HFF-Myc (cell line): ENCODE measurements at regions not wholly inside any gene's neighbourhood (a gene's known extent, or its start where the extent isn't known, plus 50 kb on each side); places are given as distances from the start of the nearest gene placed in this dataset.

Experiments used
- DNase-seq: peaks from one replicate; pipeline ENCODE4 v3.0.0-alpha.2; 2011; ENCODE audit warnings: low read depth; ENCODE audit errors: extremely low read depth
- H3K4me3 ChIP-seq: replicated peaks from 2 replicates; pipeline ENCODE4 v1.5.1; 2011; ENCODE audit warnings: low read depth, mild to moderate bottlenecking, control low read depth, low read length
- TF ChIP-seq, protein P1 (sequence below): IDR thresholded peaks from 2 replicates; pipeline ENCODE4 v1.5.1; 2012; ENCODE audit warnings: mild to moderate bottlenecking, low read depth, low read length, control low read depth; ENCODE audit errors: missing control alignments

DNA sequence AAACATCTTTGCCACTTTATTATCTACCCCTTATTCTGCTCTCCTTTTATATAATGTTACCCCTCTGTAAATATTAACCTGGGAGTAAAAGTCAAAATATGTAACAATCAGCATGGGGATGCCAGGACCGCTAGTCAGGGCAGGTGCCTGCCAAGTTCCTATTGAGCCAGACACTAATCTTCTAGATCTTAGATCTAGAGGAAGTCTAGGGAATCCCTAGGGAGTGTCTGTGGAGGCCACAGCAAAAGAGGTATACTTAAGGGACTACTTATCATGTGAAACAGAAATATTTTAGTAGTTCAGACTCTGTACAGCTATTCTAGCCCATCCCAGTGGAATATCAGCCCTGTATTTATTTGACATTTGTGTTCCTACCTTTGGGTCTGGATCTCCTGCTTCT, 600.8 kb upstream of the CDH2 start:
- DNase-seq: no peak
- TF ChIP-seq, protein P1, sequence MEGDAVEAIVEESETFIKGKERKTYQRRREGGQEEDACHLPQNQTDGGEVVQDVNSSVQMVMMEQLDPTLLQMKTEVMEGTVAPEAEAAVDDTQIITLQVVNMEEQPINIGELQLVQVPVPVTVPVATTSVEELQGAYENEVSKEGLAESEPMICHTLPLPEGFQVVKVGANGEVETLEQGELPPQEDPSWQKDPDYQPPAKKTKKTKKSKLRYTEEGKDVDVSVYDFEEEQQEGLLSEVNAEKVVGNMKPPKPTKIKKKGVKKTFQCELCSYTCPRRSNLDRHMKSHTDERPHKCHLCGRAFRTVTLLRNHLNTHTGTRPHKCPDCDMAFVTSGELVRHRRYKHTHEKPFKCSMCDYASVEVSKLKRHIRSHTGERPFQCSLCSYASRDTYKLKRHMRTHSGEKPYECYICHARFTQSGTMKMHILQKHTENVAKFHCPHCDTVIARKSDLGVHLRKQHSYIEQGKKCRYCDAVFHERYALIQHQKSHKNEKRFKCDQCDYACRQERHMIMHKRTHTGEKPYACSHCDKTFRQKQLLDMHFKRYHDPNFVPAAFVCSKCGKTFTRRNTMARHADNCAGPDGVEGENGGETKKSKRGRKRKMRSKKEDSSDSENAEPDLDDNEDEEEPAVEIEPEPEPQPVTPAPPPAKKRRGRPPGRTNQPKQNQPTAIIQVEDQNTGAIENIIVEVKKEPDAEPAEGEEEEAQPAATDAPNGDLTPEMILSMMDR: no peak
- no peak overlapping the region for H3K4me3 ChIP-seq

DNA sequence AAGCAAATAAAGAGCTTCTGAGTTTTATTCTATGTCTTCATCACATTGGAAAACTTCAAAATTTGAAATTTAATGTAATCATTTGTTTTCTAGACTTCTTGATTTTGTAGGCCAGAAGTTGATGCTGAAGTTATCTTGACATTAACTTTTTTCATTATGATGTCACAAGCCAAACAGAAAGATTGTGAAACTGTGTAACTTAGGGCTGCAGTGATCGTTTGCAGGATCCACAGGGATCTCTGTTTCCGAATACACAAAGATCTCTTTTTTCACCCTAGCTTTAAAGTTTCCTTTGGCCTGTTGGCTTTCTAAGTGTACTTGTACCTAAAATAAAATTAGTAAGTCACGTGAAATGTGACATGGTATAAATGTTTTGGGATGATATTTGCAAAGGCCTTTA, 594.9 kb upstream of the CDH2 start:
- DNase-seq: no peak
- TF ChIP-seq, protein P1: no peak
- no peak overlapping the region for H3K4me3 ChIP-seq

DNA sequence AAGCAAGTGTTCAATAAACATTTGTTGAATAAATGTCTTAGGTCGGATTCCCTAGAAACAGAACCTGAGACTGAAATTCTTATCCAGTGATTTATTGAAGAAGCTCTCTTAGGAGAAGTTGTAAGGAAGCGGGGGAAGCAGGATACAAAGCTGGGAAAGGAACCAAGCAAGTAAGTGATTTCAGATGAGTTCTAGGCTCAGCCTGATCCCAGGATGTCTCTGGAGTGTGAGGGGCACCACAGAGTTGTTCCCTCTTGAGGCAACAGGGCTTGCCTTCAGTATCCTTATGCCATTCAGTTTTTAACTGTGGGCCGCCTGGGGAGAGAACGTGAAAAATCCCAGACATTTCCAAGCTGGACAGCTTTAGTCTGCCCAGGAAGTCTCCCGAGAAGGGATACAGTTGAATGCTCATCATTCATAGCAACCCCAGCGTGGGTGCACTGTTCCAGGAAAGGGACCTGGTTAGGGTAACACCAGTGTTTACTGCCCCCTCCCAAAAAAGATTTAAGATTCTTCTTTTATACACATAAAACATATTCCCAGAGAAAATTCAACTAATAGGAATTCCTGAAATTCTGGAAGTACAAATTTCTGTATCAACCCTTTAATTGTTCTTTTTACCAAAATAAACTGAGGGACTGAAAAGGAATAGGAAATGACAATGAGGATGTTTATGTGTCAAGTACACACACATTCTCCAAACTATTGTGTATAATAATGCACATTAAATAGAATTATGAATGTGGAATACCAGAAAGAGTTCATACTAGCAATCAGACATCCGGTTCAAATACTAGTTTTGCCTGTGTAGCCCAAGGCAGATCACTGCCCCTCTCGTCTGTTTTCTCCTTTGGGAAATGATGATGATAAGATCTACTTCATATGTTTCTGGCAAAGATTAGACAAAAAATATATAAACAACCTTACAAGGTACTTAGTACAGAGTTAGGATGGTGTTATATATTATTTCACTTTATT, 592.1 kb upstream of the CDH2 start:
- no peak overlapping the region for H3K4me3 ChIP-seq
- peak; percentile 7 for DNase-seq
- TF ChIP-seq, protein P1: no peak

DNA sequence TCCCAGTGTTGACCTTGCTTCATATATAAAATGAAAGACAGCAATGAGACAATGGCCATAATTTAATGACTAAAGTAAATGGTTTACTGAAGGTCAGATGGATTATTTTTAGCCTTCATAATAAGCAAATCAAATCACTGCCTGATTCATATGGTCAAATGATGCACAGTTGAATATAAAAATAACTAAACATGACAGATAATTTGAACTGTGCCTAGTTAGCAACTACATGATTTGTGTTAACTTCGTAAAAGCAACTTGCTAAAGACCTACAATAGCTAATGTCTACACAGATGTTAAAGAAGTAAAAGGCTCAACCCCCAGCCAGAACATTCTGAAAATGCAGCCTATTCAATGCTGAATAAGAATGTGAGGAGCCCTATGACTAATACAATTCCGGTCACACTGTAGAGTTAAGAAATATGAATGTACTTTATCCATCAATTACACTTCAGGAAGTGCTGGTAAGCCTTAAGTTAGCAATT, 590.8 kb upstream of the CDH2 start:
- H3K4me3 ChIP-seq: no peak overlapping the region
- peak; percentile 19 for DNase-seq
- TF ChIP-seq, protein P1: no peak

DNA sequence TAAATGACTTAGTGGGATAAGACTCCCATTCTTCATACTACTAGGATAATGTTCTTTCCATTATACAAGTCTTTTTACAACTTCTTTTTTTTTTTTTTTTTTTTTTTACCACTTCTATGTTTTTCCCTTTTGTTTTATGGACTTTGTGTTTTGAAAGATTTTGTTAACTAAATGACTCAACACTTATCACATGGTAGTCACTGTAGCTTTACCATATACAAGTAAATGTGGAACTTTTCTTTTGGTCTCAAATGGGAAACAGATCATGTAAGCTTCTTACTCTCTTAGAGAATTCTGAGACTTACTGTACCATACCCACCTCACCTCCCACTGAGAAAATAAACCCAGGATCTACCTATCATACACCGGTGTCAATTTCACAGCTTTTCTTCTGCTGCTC, 590.3 kb upstream of the CDH2 start:
- DNase-seq: no peak
- TF ChIP-seq, protein P1: no peak
- H3K4me3 ChIP-seq: no peak overlapping the region

DNA sequence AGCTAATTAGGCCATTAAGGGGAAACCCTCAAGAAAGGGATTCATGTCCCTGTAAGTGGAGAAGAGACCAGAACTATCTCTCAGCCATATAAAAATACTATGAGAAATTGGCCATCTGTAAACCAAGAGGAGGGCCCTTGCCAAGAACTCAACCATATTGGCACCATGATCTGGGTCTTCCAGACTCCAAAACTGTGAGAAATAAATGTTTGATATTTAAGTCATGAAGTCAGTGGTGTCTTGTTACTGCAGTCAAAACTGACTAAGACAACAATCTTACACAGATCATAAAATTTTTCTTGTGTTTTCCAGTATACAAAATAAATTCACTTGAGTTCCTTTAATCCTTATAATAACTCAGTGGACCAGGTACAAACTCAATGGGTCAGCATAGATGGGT, 589.8 kb upstream of the CDH2 start:
- TF ChIP-seq, protein P1: no peak
- no peak for DNase-seq
- H3K4me3 ChIP-seq: no peak overlapping the region

DNA sequence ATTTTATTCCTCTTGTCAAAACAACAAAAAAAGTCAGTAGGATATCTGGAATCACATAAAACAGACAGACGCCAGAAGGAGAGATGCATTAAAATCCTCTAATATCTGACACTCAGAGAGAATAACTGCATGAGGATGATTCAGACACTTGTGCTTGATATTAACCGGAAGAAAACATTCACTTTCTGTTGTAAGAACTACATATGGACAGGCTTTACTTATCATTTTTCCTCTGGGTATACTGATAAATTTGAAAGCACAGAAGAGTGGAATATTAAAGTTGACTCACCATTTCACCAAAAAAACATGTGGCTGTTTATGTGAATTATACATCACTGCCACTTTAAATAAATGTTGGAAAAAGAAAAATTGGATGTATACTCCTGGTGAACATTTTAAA, 589.1 kb upstream of the CDH2 start:
- no peak for DNase-seq
- TF ChIP-seq, protein P1: no peak
- no peak overlapping the region for H3K4me3 ChIP-seq
